ENCODE measurements at regions not wholly inside any gene's neighbourhood (a gene's known extent, or its start where the extent isn't known, plus 50 kb on each side); places are given as distances from the start of the nearest gene placed in this dataset.

- no peak for DNase-seq
Measured at GRCh38 chr20:39333211-39333610, 371.1 kb downstream of the DHX35 start.

- DNase-seq: no peak
Measured at GRCh38 chr20:39328347-39328746, 366.2 kb downstream of the DHX35 start.

GRCh38 chr20:39326050-39326449, 363.9 kb downstream of the DHX35 start:
- no peak for DNase-seq

- no peak for DNase-seq
Measured at GRCh38 chr20:39318911-39319310, 356.8 kb downstream of the DHX35 start.

GRCh38 chr20:39312676-39313075, 350.5 kb downstream of the DHX35 start:
- no peak for DNase-seq

- no peak for DNase-seq
Measured at GRCh38 chr20:39311851-39312506, 349.8 kb downstream of the DHX35 start.

GRCh38 chr20:39310363-39310995, 348.3 kb downstream of the DHX35 start:
- DNase-seq: no peak

GRCh38 chr20:39309458-39309857, 347.3 kb downstream of the DHX35 start:
- no peak for DNase-seq

- no peak for DNase-seq
Measured at GRCh38 chr20:39302312-39302711, 340.2 kb downstream of the DHX35 start.

- no peak for DNase-seq
Measured at GRCh38 chr20:39299783-39300182, 337.6 kb downstream of the DHX35 start.

- no peak for DNase-seq
Measured at GRCh38 chr20:39298571-39299506, 336.7 kb downstream of the DHX35 start.

- DNase-seq: no peak
Measured at GRCh38 chr20:39298121-39298520, 336.0 kb downstream of the DHX35 start.

- DNase-seq: no peak
Measured at GRCh38 chr20:39295301-39295700, 333.2 kb downstream of the DHX35 start.

- DNase-seq: no peak
Measured at GRCh38 chr20:39294137-39294725, 332.1 kb downstream of the DHX35 start.

- no peak for DNase-seq
Measured at GRCh38 chr20:39292193-39292736, 330.1 kb downstream of the DHX35 start.

- no peak for DNase-seq
Measured at GRCh38 chr20:39291301-39291700, 329.2 kb downstream of the DHX35 start.

- no peak for DNase-seq
Measured at GRCh38 chr20:39290575-39290974, 328.4 kb downstream of the DHX35 start.

- DNase-seq: no peak
Measured at GRCh38 chr20:39289831-39290230, 327.7 kb downstream of the DHX35 start.

GRCh38 chr20:39289316-39289715, 327.2 kb downstream of the DHX35 start:
- no peak for DNase-seq

- no peak for DNase-seq
Measured at GRCh38 chr20:39283464-39283863, 321.3 kb downstream of the DHX35 start.

GRCh38 chr20:39282619-39283092, 320.5 kb downstream of the DHX35 start:
- DNase-seq: no peak

- DNase-seq: no peak
Measured at GRCh38 chr20:39280875-39281274, 318.7 kb downstream of the DHX35 start.

GRCh38 chr20:39278230-39278788, 316.2 kb downstream of the DHX35 start:
- DNase-seq: no peak
